ENCODE measurements at regions not wholly inside any gene's neighbourhood (a gene's known extent, or its start where the extent isn't known, plus 50 kb on each side); places are given as distances from the start of the nearest gene placed in this dataset.

GRCh38 chr1:62988867-62989266 is 204.9 kb downstream of the ATG4C start:
- WGBS (ENCODE audit: insufficient coverage), result 95% methylated on average over 3 of the region's 5 CpGs
- H4K20me1 ChIP-seq (ENCODE audit: insufficient read depth, low read length), result no peaks in the 10 kb centered on the region
- no peak overlapping the region for H3K4me2 ChIP-seq (replicated peaks; ENCODE audit: extremely low read depth, low read length, poor library complexity, severe bottlenecking)
- Mint-ChIP-seq H3K36me3 (no peaks in the 10 kb centered on the region), H3K4me3 (no peak overlapping the region), H3K27ac (no peak overlapping the region), H3K9me3 (peaks cover 0 to 3% (median 2%) of the 10 kb centered on the region in 7 donors), H3K4me1 (no peaks in the 10 kb centered on the region), H3K27me3 (ENCODE audit: low read depth in 3 of 3) (peaks cover 1 to 4% (median 1%) of the 10 kb centered on the region in 3 donors)
- no peaks in the 10 kb centered on the region for H3K9me3 ChIP-seq (replicated peaks in 1 of 2; ENCODE audit: control insufficient read depth in 1 of 2, insufficient read depth in 1 of 2, low read length in 2 of 2)
- no peak overlapping the region for H3K27ac ChIP-seq (ENCODE audit: low read depth in 1 of 2, low read length in 2 of 2)
- intact Hi-C loops (cut with micrococcal nuclease), result no loop called here
- H3K4me1 ChIP-seq (ENCODE audit: control insufficient read depth in 1 of 2, insufficient read depth in 2 of 2, low read length in 2 of 2), result no peaks in the 10 kb centered on the region
- H2AFZ ChIP-seq (ENCODE audit: insufficient read depth, low read depth, low read length, poor library complexity, severe bottlenecking), result no peak overlapping the region
- H3K9ac ChIP-seq (ENCODE audit: insufficient read depth, low read length, poor library complexity, severe bottlenecking), result no peak overlapping the region
- no peak for DNase-seq
- no peaks in the 10 kb centered on the region for H3K36me3 ChIP-seq (replicated peaks in 1 of 2; ENCODE audit: control insufficient read depth in 1 of 2, insufficient read depth in 2 of 2, low read length in 2 of 2)
- H3K79me2 ChIP-seq (ENCODE audit: insufficient read depth, low read length), result no peaks in the 10 kb centered on the region
- TF ChIP-seq, protein P1, sequence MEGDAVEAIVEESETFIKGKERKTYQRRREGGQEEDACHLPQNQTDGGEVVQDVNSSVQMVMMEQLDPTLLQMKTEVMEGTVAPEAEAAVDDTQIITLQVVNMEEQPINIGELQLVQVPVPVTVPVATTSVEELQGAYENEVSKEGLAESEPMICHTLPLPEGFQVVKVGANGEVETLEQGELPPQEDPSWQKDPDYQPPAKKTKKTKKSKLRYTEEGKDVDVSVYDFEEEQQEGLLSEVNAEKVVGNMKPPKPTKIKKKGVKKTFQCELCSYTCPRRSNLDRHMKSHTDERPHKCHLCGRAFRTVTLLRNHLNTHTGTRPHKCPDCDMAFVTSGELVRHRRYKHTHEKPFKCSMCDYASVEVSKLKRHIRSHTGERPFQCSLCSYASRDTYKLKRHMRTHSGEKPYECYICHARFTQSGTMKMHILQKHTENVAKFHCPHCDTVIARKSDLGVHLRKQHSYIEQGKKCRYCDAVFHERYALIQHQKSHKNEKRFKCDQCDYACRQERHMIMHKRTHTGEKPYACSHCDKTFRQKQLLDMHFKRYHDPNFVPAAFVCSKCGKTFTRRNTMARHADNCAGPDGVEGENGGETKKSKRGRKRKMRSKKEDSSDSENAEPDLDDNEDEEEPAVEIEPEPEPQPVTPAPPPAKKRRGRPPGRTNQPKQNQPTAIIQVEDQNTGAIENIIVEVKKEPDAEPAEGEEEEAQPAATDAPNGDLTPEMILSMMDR (IDR thresholded peaks at IDR 0.05), result no peak
- H3K4me3 ChIP-seq (replicated peaks in 1 of 3; ENCODE audit: low read depth in 2 of 3, low read length in 3 of 3), result no peak overlapping the region
- H3K27me3 ChIP-seq (ENCODE audit: control insufficient read depth in 2 of 2, insufficient read depth in 2 of 2, low read length in 2 of 2), result no peaks in the 10 kb centered on the region

DNA sequence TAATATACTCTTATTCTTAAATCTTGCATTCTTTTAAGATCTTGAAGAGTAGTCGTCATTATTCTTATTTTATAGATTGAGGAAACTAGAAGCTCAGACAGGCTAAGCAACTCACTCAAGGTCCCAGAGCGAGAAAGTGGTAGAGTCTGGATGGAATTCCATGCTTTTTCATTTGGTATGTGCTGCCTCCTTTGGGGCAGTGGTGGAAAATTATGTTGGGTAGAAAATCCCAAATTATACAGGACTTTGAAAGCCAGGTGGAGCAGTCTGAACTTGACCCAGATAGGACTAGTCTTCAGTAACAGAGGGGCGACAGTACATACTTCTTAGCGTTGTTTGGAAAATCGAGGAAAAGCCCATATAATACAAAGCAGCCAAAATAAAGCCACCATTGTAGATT is 205.6 kb downstream of the ATG4C start:
- no peaks in the 10 kb centered on the region for H3K4me1 Mint-ChIP-seq

More for the DNA sequence above, 205.6 kb downstream of the ATG4C start:
- Mint-ChIP-seq H3K27me3 (ENCODE audit: low read depth in 3 of 3) (peaks cover 1 to 4% (median 1%) of the 10 kb centered on the region in 3 donors), H3K27ac (no peak overlapping the region), H3K4me3 (no peak overlapping the region), H3K9me3 (peaks cover 0 to 3% (median 2%) of the 10 kb centered on the region in 7 donors), H3K36me3 (no peaks in the 10 kb centered on the region)
- no peaks in the 10 kb centered on the region for H3K79me2 ChIP-seq (ENCODE audit: insufficient read depth, low read length)
- H3K27ac ChIP-seq (ENCODE audit: low read depth in 1 of 2, low read length in 2 of 2), result no peak overlapping the region
- no peaks in the 10 kb centered on the region for H3K4me1 ChIP-seq (ENCODE audit: control insufficient read depth in 1 of 2, insufficient read depth in 2 of 2, low read length in 2 of 2)
- no peaks in the 10 kb centered on the region for H3K36me3 ChIP-seq (replicated peaks in 1 of 2; ENCODE audit: control insufficient read depth in 1 of 2, insufficient read depth in 2 of 2, low read length in 2 of 2)
- intact Hi-C loops (cut with micrococcal nuclease), result no loop called here
- no peak overlapping the region for H3K9ac ChIP-seq (ENCODE audit: insufficient read depth, low read length, poor library complexity, severe bottlenecking)
- TF ChIP-seq, protein P1 (IDR thresholded peaks at IDR 0.05), result no peak
- DNase-seq, result no peak
- no peak overlapping the region for H3K4me2 ChIP-seq (replicated peaks; ENCODE audit: extremely low read depth, low read length, poor library complexity, severe bottlenecking)
- no peaks in the 10 kb centered on the region for H4K20me1 ChIP-seq (ENCODE audit: insufficient read depth, low read length)
- no peaks in the 10 kb centered on the region for H3K27me3 ChIP-seq (ENCODE audit: control insufficient read depth in 2 of 2, insufficient read depth in 2 of 2, low read length in 2 of 2)
- H2AFZ ChIP-seq (ENCODE audit: insufficient read depth, low read depth, low read length, poor library complexity, severe bottlenecking), result no peak overlapping the region
- H3K4me3 ChIP-seq (replicated peaks in 1 of 3; ENCODE audit: low read depth in 2 of 3, low read length in 3 of 3), result no peak overlapping the region
- no CpG with 5 or more reads among the region's 5 CpGs for WGBS (ENCODE audit: insufficient coverage)
- no peaks in the 10 kb centered on the region for H3K9me3 ChIP-seq (replicated peaks in 1 of 2; ENCODE audit: control insufficient read depth in 1 of 2, insufficient read depth in 1 of 2, low read length in 2 of 2)

Data from CD14-positive monocyte (primary cell).